Activated naive CD4-positive, alpha-beta T cell treated with anti-CD3 and anti-CD28 coated beads, Interleukin-2, amount 50 U/mL, for 72 hours (primary cell): ENCODE measurements at regions not wholly inside any gene's neighbourhood (a gene's known extent, or its start where the extent isn't known, plus 50 kb on each side); places are given as distances from the start of the nearest gene placed in this dataset.

Source experiments
- ATAC-seq, 2 donors: fragments of 150-1000 bp; cut with Tn5 transposase; 2 replicates each; pipeline ENCODE4 v1.10.0; 2021; ENCODE audit warnings: mild to moderate bottlenecking in 2 of 2, moderate library complexity in 2 of 2
- DNase-seq, 2 donors: peaks; one replicate each; pipeline ENCODE4 v3.0.0; 2021 to 2022; ENCODE audit warnings: low spot score in 2 of 2
- H3K27ac Mint-ChIP-seq, 2 donors: one replicate each; pipeline ENCODE4 v1.8.0; 2022; ENCODE audit warnings: mild to moderate bottlenecking in 2 of 2, mixed read lengths in 2 of 2
- H3K36me3 Mint-ChIP-seq, 2 donors: one replicate each; pipeline ENCODE4 v1.8.0; 2022; ENCODE audit warnings: mixed read lengths in 2 of 2
- H3K9me3 Mint-ChIP-seq, 2 donors: one replicate each; pipeline ENCODE4 v1.8.0; 2022; ENCODE audit warnings: mixed read lengths in 2 of 2

DNA sequence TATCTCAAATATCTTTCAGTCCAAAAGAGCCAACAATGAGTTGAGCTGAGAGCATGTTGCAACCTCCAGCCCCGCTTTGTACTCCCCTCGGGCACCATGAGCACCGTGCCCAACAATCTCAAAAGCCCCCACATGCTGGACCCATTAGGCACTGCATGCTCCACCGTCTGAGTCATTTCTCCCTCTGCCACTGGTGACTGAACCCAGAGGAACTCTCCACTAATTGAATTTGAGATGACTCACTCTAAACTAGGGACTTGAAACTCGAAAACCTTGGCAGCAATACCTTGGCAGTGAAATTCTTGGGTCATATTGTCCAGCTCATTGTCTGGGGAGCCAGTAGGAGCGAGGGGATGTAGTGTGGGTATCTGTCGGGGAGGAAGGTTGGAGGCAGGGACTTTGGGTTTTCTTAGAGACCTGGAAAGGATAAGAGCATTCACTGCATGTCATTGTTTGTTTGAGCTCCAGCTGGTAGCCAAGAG lies 49.9 kb upstream of the SLIT3 start:
- Mint-ChIP-seq H3K9me3 (no peaks in the 10 kb centered on the region), H3K36me3 (no peaks in the 10 kb centered on the region), H3K27ac (no peak overlapping the region)
- DNase-seq: no peak
- no peak for ATAC-seq
